ENCODE measurements at regions not wholly inside any gene's neighbourhood (a gene's known extent, or its start where the extent isn't known, plus 50 kb on each side); places are given as distances from the start of the nearest gene placed in this dataset.

DNA sequence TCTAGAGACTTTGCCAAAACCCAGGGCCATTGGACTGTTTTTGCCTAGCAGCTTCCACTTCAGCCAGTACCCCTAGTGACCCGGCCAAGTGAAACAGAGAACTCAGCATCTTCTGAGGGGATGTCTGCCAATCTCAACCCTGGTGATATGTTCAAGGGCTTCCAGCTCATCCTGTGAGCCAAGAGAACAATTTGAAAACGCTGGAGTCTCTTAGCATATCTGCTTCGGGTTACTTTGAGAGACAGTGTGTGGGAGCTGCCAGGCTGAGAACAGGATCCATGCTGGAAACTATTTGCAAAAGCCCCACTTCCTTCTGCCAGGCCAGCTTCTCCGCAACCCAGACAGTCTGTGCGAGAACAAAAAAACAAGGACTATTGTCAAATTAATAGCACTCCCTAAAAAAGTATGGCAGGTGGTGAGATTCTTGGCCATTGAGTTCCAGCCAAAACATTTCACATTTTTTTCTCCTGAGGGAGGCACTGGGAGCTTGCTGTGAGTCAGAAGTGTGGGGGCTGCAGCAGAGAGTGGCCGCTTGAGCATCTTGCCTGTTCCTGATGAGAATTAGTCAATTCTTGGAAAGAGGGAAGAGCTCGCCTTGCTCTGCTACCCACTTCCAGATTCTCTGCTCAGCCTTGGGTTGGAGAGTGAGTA is 395.6 kb upstream of the TRIB2 start:
- Histone ChIP-seq H3K27me3 (ENCODE audit: low read depth) (no peaks in the 10 kb centered on the region), H3K36me3 (replicated peaks) (no peaks in the 10 kb centered on the region), H3K4me3 (no peak overlapping the region), H3K9me3 (no peaks in the 10 kb centered on the region), H3K4me1 (no peaks in the 10 kb centered on the region)
- no peak for DNase-seq (ENCODE audit: low spot score in 2 of 2)
- in situ Hi-C loops (cut with MboI; ENCODE audit: low sequenced_read_pairs) = no loop called here

DNA sequence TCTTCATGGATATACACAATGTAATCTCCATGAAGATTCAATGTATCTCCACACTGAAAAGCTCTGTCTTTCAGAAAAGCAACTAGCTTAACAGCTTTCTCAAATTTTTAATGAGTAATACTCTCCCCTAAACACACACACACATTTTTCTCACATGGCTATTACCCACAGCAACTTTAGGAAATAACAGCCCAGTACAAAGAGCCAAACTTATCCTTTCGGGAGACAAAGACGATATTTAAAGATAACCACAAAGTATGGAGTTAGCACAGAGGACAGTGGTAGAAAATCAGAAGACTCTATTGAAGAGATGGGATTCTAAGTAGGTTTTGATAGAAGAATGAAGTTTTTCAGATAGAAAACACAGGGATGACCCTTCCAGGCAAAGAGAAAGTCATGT is 394.9 kb upstream of the TRIB2 start:
- Histone ChIP-seq H3K36me3 (replicated peaks) (no peaks in the 10 kb centered on the region), H3K4me1 (no peaks in the 10 kb centered on the region), H3K4me3 (no peak overlapping the region), H3K9me3 (no peaks in the 10 kb centered on the region), H3K27me3 (ENCODE audit: low read depth) (no peaks in the 10 kb centered on the region)
- in situ Hi-C loops (cut with MboI; ENCODE audit: low sequenced_read_pairs) = no loop called here
- no peak for DNase-seq (ENCODE audit: low spot score in 2 of 2)

- Histone ChIP-seq H3K4me3 (no peak overlapping the region), H3K4me1 (no peaks in the 10 kb centered on the region), H3K27me3 (ENCODE audit: low read depth) (no peaks in the 10 kb centered on the region), H3K36me3 (replicated peaks) (no peaks in the 10 kb centered on the region), H3K9me3 (no peaks in the 10 kb centered on the region)
- in situ Hi-C loops (cut with MboI; ENCODE audit: low sequenced_read_pairs) = no loop called here
- DNase-seq (ENCODE audit: low spot score in 2 of 2) = no peak
These were observed 390.9 kb upstream of the TRIB2 start for GRCh38 chr2:12325806-12326205.

DNA sequence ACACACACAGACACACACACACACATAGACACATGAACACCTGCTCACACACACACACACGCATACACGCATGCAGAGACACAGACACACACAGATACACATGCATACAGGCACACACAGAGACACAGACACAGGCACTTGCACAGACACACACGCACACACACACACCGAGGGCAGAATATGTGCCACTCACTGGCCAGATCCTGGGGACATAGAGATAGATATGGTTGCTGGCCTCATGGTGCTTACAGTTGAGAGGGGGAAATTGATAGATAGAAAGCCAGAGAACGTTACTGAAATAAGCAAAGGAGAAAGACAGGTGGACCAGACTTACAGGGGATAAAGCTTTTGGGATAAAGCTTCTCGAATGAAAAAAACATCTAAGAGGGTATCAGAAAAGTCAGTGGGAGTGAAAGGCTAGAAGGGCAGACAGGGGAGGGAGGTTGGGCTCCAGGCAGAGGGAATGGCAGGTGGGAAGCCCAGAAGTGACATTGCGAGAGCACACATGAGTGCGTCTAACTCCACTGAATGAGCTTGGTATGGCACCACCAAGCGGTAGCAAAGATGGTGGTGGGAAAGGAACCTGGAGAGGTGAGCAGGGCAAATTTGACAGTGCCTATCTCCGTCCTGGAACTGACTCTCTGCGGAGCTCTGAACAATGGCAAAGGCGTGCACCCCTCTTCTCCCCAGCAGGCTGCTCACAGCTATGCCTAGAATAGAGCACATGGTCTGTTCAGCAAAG is 390.1 kb upstream of the TRIB2 start:
- Histone ChIP-seq H3K4me1 (no peaks in the 10 kb centered on the region), H3K9me3 (no peaks in the 10 kb centered on the region), H3K4me3 (no peak overlapping the region), H3K36me3 (replicated peaks) (no peaks in the 10 kb centered on the region), H3K27me3 (ENCODE audit: low read depth) (no peaks in the 10 kb centered on the region)
- DNase-seq (ENCODE audit: low spot score in 2 of 2) = no peak
- in situ Hi-C loops (cut with MboI; ENCODE audit: low sequenced_read_pairs) = no loop called here

- Histone ChIP-seq H3K4me3 (no peak overlapping the region), H3K36me3 (replicated peaks) (no peaks in the 10 kb centered on the region), H3K4me1 (no peaks in the 10 kb centered on the region), H3K27me3 (ENCODE audit: low read depth) (no peaks in the 10 kb centered on the region), H3K9me3 (no peaks in the 10 kb centered on the region)
- in situ Hi-C loops (cut with MboI; ENCODE audit: low sequenced_read_pairs) = no loop called here
- no peak for DNase-seq (ENCODE audit: low spot score in 2 of 2)
These were observed 385.8 kb upstream of the TRIB2 start for GRCh38 chr2:12330916-12331315.

- in situ Hi-C loops (cut with MboI; ENCODE audit: low sequenced_read_pairs) = no loop called here
These were observed 385.0 kb upstream of the TRIB2 start for GRCh38 chr2:12331698-12332097.

GRCh38 chr2:12333293-12333692 is 383.4 kb upstream of the TRIB2 start:
- Histone ChIP-seq H3K4me3 (no peak overlapping the region), H3K4me1 (no peaks in the 10 kb centered on the region), H3K27me3 (ENCODE audit: low read depth) (no peaks in the 10 kb centered on the region), H3K36me3 (replicated peaks) (no peaks in the 10 kb centered on the region), H3K9me3 (no peaks in the 10 kb centered on the region)
- in situ Hi-C loops (cut with MboI; ENCODE audit: low sequenced_read_pairs) = no loop called here
- DNase-seq (ENCODE audit: low spot score in 2 of 2) = no peak

More at GRCh38 chr2:12331698-12332097, 385.0 kb upstream of the TRIB2 start:
- Histone ChIP-seq H3K4me3 (no peak overlapping the region), H3K27me3 (ENCODE audit: low read depth) (no peaks in the 10 kb centered on the region), H3K9me3 (no peaks in the 10 kb centered on the region), H3K4me1 (no peaks in the 10 kb centered on the region), H3K36me3 (replicated peaks) (no peaks in the 10 kb centered on the region)
- no peak for DNase-seq (ENCODE audit: low spot score in 2 of 2)

GRCh38 chr2:12334412-12334966 is 382.2 kb upstream of the TRIB2 start:
- in situ Hi-C loops (cut with MboI; ENCODE audit: low sequenced_read_pairs) = no loop called here
- no peaks in the 10 kb centered on the region for H3K36me3 ChIP-seq (replicated peaks)
- no peaks in the 10 kb centered on the region for H3K4me1 ChIP-seq
- H3K27me3 ChIP-seq (ENCODE audit: low read depth) = no peaks in the 10 kb centered on the region
- no peak overlapping the region for H3K4me3 ChIP-seq
- no peak for DNase-seq (ENCODE audit: low spot score in 2 of 2)
- no peaks in the 10 kb centered on the region for H3K9me3 ChIP-seq

DNA sequence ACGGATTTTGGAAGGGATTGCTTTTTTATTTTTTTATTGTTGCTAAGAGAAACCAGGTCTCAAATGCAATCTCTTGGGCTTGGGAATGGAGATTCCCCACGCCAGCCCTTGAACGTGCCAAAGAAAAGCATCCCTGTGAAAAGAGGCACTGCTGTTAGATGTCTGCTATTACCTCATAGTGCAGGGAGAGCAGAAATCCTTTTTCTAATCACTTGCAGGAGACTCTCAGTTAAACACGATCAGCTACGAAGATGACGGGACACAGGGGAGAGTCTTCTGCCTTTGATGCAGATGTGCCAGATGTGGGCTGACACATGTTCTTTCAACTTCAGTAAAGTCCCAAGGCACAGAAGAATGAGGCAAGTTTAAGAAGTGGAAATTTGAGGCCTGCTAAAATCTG is 381.6 kb upstream of the TRIB2 start:
- Histone ChIP-seq H3K4me3 (no peak overlapping the region), H3K36me3 (replicated peaks) (no peaks in the 10 kb centered on the region), H3K27me3 (ENCODE audit: low read depth) (no peaks in the 10 kb centered on the region), H3K4me1 (no peaks in the 10 kb centered on the region), H3K9me3 (no peaks in the 10 kb centered on the region)
- no peak for DNase-seq (ENCODE audit: low spot score in 2 of 2)
- in situ Hi-C loops (cut with MboI; ENCODE audit: low sequenced_read_pairs) = no loop called here

GRCh38 chr2:12335995-12336394 is 380.7 kb upstream of the TRIB2 start:
- in situ Hi-C loops (cut with MboI; ENCODE audit: low sequenced_read_pairs) = no loop called here
- no peaks in the 10 kb centered on the region for H3K4me1 ChIP-seq
- H3K4me3 ChIP-seq = no peak overlapping the region
- H3K27me3 ChIP-seq (ENCODE audit: low read depth) = no peaks in the 10 kb centered on the region
- DNase-seq (ENCODE audit: low spot score in 2 of 2) = no peak
- H3K9me3 ChIP-seq = no peaks in the 10 kb centered on the region
- no peaks in the 10 kb centered on the region for H3K36me3 ChIP-seq (replicated peaks)

GRCh38 chr2:12338946-12339697 is 377.6 kb upstream of the TRIB2 start:
- in situ Hi-C loops (cut with MboI; ENCODE audit: low sequenced_read_pairs) = no loop called here
- DNase-seq (ENCODE audit: low spot score in 2 of 2) = no peak
- H3K36me3 ChIP-seq (replicated peaks) = no peaks in the 10 kb centered on the region
- H3K4me1 ChIP-seq = no peaks in the 10 kb centered on the region
- no peaks in the 10 kb centered on the region for H3K9me3 ChIP-seq
- no peak overlapping the region for H3K4me3 ChIP-seq
- H3K27me3 ChIP-seq (ENCODE audit: low read depth) = no peaks in the 10 kb centered on the region

GRCh38 chr2:12340164-12340563 is 376.6 kb upstream of the TRIB2 start:
- H3K4me1 ChIP-seq = no peaks in the 10 kb centered on the region
- no peak overlapping the region for H3K4me3 ChIP-seq
- in situ Hi-C loops (cut with MboI; ENCODE audit: low sequenced_read_pairs) = no loop called here
- no peaks in the 10 kb centered on the region for H3K27me3 ChIP-seq (ENCODE audit: low read depth)
- H3K9me3 ChIP-seq = no peaks in the 10 kb centered on the region
- no peaks in the 10 kb centered on the region for H3K36me3 ChIP-seq (replicated peaks)
- DNase-seq (ENCODE audit: low spot score in 2 of 2) = no peak

- in situ Hi-C loops (cut with MboI; ENCODE audit: low sequenced_read_pairs) = no loop called here
- Histone ChIP-seq H3K36me3 (replicated peaks) (no peaks in the 10 kb centered on the region), H3K27me3 (ENCODE audit: low read depth) (no peaks in the 10 kb centered on the region), H3K4me1 (no peaks in the 10 kb centered on the region), H3K9me3 (no peaks in the 10 kb centered on the region), H3K4me3 (no peak overlapping the region)
- no peak for DNase-seq (ENCODE audit: low spot score in 2 of 2)
These were observed 375.5 kb upstream of the TRIB2 start for GRCh38 chr2:12341215-12341614.

DNA sequence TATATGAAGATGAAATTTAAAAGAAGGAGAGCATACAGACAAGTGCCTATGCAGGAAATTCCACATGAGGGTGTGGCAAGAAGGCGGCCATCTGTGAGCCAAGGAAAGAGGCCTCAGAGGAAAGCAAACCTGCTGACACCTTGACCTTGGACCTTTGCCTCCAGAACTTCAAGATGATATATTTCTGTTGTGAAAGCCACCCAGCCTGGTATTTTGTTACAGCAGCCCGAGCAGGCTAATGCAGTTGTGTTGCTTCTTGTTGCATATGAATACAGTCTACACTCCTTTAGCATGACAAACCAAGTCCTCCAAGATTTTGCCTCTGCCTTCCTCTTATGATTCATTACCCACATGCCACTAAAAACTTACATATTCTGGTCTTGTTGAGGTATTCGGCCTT is 374.8 kb upstream of the TRIB2 start:
- in situ Hi-C loops (cut with MboI; ENCODE audit: low sequenced_read_pairs) = no loop called here
- Histone ChIP-seq H3K9me3 (no peaks in the 10 kb centered on the region), H3K36me3 (replicated peaks) (no peaks in the 10 kb centered on the region), H3K27me3 (ENCODE audit: low read depth) (no peaks in the 10 kb centered on the region), H3K4me3 (no peak overlapping the region), H3K4me1 (no peaks in the 10 kb centered on the region)
- DNase-seq (ENCODE audit: low spot score in 2 of 2) = no peak

Data from HAP-1 (cell line).